NCI-H1436 (cell line): ENCODE measurements at regions not wholly inside any gene's neighbourhood (a gene's known extent, or its start where the extent isn't known, plus 50 kb on each side); places are given as distances from the start of the nearest gene placed in this dataset.
"Not testable (repeated sequence)": the region's sequence is repeated elsewhere in the genome, so short reads cannot be mapped to it uniquely, and the experiment has no call there.

Experiments
- DNase-seq: peaks from one replicate; lab custom pipeline; 2025; lab: John Stamatoyannopoulos, UW

GRCh38 chr6:110558575-110558974 is 82.2 kb upstream of the SLC22A16 start:
- DNase-seq: no peak

GRCh38 chr6:110557199-110557598 is 80.8 kb upstream of the SLC22A16 start:
- peak; percentile 38 for DNase-seq

- DNase-seq: no peak
Measured at GRCh38 chr6:110556317-110557110, 80.1 kb upstream of the SLC22A16 start.

- DNase-seq: no peak
Measured at GRCh38 chr6:110554966-110555460, 78.6 kb upstream of the SLC22A16 start.

- no peak for DNase-seq
Measured at GRCh38 chr6:110554441-110554840, 78.0 kb upstream of the SLC22A16 start.

GRCh38 chr6:110552901-110553641 is 76.7 kb upstream of the SLC22A16 start:
- no peak for DNase-seq

GRCh38 chr6:110552076-110552475 is 75.7 kb upstream of the SLC22A16 start:
- no peak for DNase-seq

- DNase-seq: no peak
Measured at GRCh38 chr6:110551088-110551487, 74.7 kb upstream of the SLC22A16 start.

- DNase-seq: no peak
Measured at GRCh38 chr6:110550353-110550752, 73.9 kb upstream of the SLC22A16 start.

- no peak for DNase-seq
Measured at GRCh38 chr6:110549277-110549676, 72.9 kb upstream of the SLC22A16 start.

- DNase-seq: no peak
Measured at GRCh38 chr6:110548110-110548847, 71.9 kb upstream of the SLC22A16 start.

- no peak for DNase-seq
Measured at GRCh38 chr6:110547266-110547964, 71.0 kb upstream of the SLC22A16 start.

- no peak for DNase-seq
Measured at GRCh38 chr6:110545081-110545872, 68.9 kb upstream of the SLC22A16 start.

GRCh38 chr6:110544472-110544871 is 68.1 kb upstream of the SLC22A16 start:
- DNase-seq: no peak

GRCh38 chr6:110543106-110543505 is 66.7 kb upstream of the SLC22A16 start:
- peak; percentile 26 for DNase-seq

GRCh38 chr6:110542311-110543024 is 66.1 kb upstream of the SLC22A16 start:
- DNase-seq: no peak

GRCh38 chr6:110541701-110542309 is 65.4 kb upstream of the SLC22A16 start:
- no peak for DNase-seq

GRCh38 chr6:110539277-110540019 is 63.0 kb upstream of the SLC22A16 start:
- DNase-seq: not testable (repeated sequence)
